PFSK-1 (cell line): ENCODE measurements at regions not wholly inside any gene's neighbourhood (a gene's known extent, or its start where the extent isn't known, plus 50 kb on each side); places are given as distances from the start of the nearest gene placed in this dataset.

Experiments used
- TAF1 ChIP-seq: IDR thresholded peaks from 2 replicates; pipeline ENCODE4 v1.6.1; 2012; ENCODE audit warnings: low read length, control low read depth, borderline replicate concordance; ENCODE audit not compliant: insufficient read depth
- TF ChIP-seq, protein P1 (sequence below), 2 experiments: IDR thresholded peaks; 2 replicates each; pipeline versions ENCODE4 v1.6.1 to v1.8.0; 2011 to 2012; ENCODE audit warnings: low read depth in 2 of 2, low read length in 2 of 2, control low read depth in 1 of 2, inconsistent platforms in 1 of 2, mild to moderate bottlenecking in 1 of 2, moderate library complexity in 1 of 2; ENCODE audit not compliant: insufficient read depth in 1 of 2

DNA sequence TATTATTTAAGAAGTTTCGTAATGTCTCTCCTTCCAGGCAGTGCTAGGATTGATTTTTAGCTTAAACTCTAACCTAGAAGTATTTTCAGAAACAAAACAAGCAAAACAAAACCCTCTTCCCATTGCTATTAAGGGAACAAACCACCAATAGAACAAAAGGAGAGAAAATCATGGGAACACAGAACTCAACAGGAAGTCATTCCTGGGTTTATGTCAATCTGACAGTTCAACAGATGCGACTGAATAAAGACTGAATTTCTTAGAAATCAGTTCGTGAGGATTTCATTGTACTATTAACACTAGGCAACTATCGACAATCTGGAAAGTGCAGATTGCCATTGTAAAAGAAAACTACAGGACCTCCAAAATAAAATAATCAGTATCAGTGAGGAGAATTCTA, 229.1 kb upstream of the SMIM31 start:
- TF ChIP-seq, protein P1, sequence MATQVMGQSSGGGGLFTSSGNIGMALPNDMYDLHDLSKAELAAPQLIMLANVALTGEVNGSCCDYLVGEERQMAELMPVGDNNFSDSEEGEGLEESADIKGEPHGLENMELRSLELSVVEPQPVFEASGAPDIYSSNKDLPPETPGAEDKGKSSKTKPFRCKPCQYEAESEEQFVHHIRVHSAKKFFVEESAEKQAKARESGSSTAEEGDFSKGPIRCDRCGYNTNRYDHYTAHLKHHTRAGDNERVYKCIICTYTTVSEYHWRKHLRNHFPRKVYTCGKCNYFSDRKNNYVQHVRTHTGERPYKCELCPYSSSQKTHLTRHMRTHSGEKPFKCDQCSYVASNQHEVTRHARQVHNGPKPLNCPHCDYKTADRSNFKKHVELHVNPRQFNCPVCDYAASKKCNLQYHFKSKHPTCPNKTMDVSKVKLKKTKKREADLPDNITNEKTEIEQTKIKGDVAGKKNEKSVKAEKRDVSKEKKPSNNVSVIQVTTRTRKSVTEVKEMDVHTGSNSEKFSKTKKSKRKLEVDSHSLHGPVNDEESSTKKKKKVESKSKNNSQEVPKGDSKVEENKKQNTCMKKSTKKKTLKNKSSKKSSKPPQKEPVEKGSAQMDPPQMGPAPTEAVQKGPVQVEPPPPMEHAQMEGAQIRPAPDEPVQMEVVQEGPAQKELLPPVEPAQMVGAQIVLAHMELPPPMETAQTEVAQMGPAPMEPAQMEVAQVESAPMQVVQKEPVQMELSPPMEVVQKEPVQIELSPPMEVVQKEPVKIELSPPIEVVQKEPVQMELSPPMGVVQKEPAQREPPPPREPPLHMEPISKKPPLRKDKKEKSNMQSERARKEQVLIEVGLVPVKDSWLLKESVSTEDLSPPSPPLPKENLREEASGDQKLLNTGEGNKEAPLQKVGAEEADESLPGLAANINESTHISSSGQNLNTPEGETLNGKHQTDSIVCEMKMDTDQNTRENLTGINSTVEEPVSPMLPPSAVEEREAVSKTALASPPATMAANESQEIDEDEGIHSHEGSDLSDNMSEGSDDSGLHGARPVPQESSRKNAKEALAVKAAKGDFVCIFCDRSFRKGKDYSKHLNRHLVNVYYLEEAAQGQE (IDR thresholded peaks at IDR 0.05; ENCODE audit: insufficient read depth in 1 of 2, low read depth in 2 of 2, low read length in 2 of 2): no peak
- TF ChIP-seq TAF1: no peak
